GM21447 (cell line): ENCODE measurements at regions not wholly inside any gene's neighbourhood (a gene's known extent, or its start where the extent isn't known, plus 50 kb on each side); places are given as distances from the start of the nearest gene placed in this dataset.

ENCODE experiments used
- ATAC-seq: cut with Tn5 transposase; IDR thresholded peaks from one replicate; pipeline ENCODE4 v1.9.1; 2021; ENCODE audit not compliant: unreplicated experiment

DNA sequence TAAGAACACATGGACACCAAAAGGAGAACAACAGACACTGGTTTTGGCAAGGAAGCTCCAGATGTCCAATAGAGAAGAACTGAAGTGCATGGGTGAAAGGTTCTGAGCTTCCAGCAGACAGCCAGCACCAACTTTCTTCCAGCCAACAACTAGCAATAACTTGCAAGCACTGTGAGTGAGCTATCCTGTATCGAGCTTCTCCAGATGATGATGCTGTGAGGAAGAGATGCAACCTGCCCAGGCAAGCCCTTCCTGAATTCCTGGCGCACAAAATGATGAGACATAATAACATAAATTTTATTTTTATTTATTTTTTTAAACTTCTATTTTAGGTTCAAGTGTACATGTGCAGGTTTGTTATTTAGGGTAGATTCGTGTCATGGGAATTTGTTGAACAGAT, 692.1 kb downstream of the DNAJB9 start:
- ATAC-seq = no peak

DNA sequence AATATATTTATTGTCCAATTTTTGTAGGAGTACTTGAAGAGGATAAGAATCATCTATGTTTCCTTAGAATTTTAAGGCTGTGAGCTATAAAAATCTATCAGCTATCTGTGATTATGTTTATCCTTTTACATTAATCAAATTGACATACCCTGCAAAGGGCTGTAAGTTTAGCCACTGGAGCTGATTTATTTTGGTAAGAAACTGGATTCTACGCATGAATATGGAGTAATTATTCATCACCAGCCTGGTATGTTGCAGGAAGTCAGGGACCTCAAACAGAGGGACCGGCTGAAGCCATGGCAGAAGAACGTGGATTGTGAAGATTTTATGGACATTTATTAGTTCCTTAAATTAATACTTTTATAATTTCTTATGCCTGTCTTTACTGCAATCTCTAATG, 696.9 kb downstream of the DNAJB9 start:
- ATAC-seq = no peak

DNA sequence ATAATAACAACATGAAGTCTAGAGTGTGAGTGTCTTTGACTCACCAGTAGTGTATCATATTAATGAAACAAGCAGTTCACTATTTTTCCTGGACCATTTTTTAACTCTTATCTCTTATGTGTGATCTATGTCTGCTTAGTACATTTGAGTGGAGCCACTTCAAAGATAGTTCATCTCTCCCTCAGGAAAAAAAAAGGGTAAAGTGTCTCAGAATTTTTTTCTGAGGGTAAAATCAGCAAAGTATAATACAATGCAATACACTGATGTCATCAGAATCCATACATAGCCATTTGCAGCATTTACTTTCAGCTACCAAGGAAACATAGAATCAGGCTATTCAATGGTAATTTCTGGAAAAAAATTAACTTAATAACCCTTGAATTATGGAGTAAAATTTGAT, 706.7 kb downstream of the DNAJB9 start:
- no peak for ATAC-seq

DNA sequence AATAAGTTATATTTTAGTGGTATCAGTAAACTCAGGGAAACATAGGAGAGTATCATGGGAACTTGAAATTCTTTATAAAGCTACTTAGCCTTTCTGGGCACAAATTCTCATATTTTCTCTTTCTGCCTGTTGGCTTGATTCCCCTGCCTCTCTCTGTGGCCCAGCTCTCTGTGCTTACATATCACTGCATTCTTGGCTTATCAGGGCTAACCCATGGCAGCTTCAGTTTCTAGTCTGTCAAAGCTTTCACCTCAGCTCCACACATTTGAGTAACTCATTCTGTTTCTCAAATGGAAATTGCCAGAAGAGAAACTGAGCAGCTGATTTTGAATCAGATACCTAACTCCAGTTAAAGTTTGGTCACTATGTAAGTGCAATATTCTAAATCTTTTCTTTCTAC, 713.1 kb downstream of the DNAJB9 start:
- no peak for ATAC-seq

DNA sequence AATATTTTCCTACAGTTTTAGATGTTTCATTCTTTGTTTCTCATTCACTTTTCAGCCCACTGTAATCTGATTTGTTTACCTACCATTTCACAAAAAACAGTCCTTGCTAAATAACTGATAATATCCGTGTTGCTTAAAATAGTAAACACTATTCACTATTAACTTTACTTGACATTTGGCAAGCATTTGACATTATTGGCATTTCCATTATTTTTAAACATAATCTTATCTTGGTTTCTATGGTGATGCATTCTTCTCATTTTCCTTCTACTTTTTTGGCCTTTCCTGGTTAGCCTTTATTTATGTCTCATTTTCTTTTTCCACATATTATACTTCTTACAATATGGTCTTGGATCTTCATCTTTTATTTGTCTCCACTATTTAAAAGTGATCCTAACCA, 715.3 kb downstream of the DNAJB9 start:
- ATAC-seq = no peak

- ATAC-seq = no peak
These were observed 725.5 kb downstream of the DNAJB9 start for GRCh38 chr7:109295158-109295557.

DNA sequence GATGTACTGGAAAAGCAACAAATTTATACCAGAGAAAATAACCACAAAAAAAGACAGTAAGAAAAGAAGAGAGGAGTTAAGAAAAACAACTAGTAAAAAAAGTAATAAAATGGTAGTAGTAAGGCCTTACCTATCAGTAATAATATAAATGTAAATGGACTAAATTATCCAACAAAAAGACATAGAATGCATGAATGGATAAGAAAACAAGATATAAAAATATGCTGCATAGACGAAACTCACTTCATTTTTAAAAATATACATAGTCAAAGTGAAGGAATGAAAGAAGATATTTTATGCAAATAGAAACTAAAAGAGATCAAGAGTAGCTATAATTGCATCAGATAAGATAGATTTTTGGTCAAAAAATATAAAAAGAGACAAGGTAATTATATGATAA, 739.1 kb downstream of the DNAJB9 start:
- ATAC-seq = no peak

DNA sequence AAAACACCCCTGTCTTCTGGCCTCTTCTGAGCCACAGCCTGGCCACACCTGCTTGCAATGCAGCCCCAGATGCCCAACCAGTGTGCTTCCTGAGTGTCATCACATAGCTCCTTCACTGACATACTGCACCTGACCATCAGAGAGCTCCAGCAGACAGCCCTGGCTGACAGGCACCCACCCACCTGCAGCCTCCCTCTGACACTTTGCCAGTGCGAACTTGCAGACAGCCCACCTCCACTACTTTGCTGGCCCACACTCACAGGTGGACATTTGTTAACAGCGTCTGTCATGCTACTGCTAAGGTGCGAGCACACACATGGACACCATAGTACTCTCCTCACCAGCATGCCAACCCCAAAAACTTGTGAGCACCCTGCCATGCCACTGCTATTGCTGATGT, 740.1 kb downstream of the DNAJB9 start:
- no peak for ATAC-seq

GRCh38 chr7:109318136-109318535, 748.5 kb downstream of the DNAJB9 start:
- no peak for ATAC-seq

DNA sequence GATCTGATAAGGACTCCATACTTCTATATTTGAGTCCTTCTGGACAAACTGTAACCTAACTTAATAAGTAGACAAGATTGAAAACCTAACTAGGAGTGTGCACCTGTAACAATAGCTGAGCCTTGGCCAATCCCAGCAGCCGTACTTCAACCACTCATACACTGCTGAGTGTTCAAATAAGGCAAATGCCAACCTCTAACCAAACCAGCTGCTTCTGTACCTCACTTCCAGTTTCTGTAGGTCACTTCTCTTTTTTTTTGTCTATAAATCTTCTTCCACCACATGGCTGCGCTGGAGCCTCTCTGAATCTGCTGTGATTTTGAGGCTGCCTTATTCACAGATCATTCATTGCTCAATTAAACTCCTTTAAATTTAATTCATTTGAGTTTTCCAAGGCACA, 753.2 kb downstream of the DNAJB9 start:
- no peak for ATAC-seq

- no peak for ATAC-seq
These were observed 761.7 kb downstream of the DNAJB9 start for GRCh38 chr7:109331423-109331822.

DNA sequence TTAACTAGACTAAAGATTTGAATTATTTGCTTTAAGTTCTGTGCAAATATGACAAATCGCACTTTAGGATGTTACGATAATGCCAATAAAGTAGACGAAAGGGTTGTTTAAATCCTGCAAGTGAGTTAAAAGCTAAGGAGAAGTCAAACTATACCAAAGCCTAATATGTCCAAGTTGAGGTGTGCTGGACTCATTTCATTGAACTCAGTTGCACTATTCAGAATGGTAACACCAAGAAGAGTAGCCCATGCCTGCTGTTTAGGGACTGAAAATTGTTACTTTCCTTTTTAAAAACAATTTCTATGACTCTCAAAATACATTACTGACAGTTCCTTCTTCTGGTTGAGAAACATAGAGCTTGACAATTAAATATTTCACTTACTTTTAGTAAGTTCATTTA, 766.3 kb downstream of the DNAJB9 start:
- no peak for ATAC-seq

DNA sequence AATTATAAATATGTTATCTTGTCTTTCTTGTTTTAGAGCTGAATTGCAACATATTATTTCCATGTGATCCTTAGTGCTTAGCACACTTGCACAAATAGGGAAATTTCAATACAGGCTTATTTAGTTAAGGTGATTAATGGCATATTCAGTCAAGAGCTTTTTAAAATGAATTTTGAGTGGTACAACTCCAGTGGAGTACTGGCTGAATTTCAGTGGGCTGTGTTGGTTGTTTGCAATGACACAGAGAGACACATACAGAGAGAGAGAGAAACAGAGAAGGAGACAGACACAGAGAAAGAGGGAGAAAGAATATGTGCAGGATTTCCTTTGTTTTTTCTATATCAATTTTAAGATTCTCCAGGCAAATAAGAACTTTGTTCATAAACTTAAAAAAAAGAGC, 766.9 kb downstream of the DNAJB9 start:
- no peak for ATAC-seq

DNA sequence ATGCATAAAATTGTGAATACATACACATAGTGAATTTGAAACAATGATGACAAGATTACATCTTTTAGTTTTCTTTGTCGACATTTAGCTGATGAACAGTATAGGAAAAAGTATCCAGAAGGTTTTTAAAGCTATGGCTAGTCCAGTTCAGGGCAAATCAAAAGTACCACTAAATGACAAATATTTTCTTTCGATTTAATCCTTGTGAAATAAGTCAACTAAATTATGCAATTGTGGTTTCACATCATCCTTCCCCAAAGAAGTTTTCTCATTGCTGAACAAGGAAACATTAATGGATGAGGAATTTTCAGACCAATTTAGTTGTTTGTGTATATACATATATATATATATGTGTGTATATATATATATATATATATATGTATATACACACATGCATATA, 774.0 kb downstream of the DNAJB9 start:
- no peak for ATAC-seq

DNA sequence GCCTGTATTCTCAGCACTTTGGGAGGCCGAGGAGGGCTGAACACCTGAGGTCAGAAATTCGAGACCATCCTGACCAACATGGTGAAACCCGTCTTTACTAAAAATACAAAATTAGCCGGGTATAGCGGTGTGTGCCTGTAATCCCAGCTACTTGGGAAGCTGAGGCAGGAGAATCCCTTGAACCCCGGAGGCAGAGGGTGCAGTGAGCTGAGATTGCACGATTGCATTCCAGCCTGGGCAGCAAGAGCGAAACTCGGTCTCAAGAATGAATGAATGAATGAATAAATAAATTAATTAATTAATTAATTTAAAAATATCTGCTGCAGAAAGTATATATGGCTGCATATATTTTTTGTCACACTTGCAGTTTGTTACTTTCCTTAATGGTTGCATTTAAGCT, 781.8 kb downstream of the DNAJB9 start:
- ATAC-seq = no peak

- ATAC-seq = no peak
These were observed 784.3 kb downstream of the DNAJB9 start for GRCh38 chr7:109354000-109354399.

- ATAC-seq = no peak
These were observed 784.9 kb downstream of the DNAJB9 start for GRCh38 chr7:109354552-109354951.

DNA sequence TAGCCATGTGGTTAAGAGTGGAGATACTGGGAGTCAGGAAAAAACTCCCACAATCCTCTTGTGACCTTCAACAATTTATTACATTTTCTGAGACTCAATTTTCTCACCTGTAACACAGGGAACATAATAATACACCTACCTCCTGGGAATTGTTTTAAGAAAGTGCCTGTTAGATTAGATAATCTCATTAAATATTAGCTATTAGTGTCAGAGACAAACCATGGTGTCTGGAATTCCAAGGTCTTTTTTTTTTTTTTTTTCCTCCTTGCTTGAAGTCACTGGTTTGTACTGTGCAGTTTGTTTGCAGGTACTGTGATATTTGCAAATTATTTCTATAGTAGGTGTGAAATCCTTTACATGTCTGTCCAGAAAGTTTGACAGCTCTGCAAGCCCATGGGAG, 806.1 kb downstream of the DNAJB9 start:
- ATAC-seq = no peak

GRCh38 chr7:109376576-109376975, 806.9 kb downstream of the DNAJB9 start:
- no peak for ATAC-seq

- ATAC-seq = no peak
These were observed 807.6 kb downstream of the DNAJB9 start for GRCh38 chr7:109377076-109377884.

GRCh38 chr7:109386959-109387358, 817.3 kb downstream of the DNAJB9 start:
- ATAC-seq = no peak

DNA sequence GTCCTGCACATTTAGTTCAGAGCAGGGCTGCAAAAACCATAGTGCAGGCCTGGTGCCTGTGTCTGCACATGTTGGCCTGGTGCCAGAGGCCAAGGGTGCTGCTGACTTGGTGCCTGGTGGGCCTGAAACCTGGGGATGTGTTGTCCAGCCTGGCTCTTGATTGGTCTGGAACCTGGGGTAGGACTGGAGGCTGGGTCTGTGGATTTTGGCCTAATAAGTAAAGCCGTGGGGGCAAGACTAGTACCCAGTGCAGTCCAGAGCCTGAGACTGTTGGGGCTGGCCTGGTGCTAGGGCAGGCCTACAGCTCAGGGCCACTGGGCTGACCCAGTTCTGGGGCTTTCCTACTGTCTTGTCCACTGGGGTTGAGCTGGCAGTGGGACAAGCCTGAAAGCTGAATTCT, 817.9 kb downstream of the DNAJB9 start:
- ATAC-seq = no peak

- no peak for ATAC-seq
These were observed 821.6 kb downstream of the DNAJB9 start for GRCh38 chr7:109391240-109391639.
